Upper lobe of left lung (tissue), 4 donors: ENCODE measurements at regions not wholly inside any gene's neighbourhood (a gene's known extent, or its start where the extent isn't known, plus 50 kb on each side); places are given as distances from the start of the nearest gene placed in this dataset.

Experiments
- EP300 ChIP-seq, 4 donors: sonication (generic); formaldehyde crosslinking; IDR thresholded peaks; one replicate each; pipeline ENCODE4 v1.5.1; 2017; ENCODE audit warnings: antibody characterized with exemption in 4 of 4, control low read depth in 2 of 4
- TF ChIP-seq, protein P1 (sequence below), 6 experiments: fragments of 450-650 bp in 4 of 6; fragments of 200-600 bp in 2 of 6; sonication (generic) in 2 of 6; IDR thresholded peaks; one replicate each; pipeline ENCODE4 v1.5.1; 2016 to 2019; ENCODE audit warnings: antibody characterized with exemption in 6 of 6

- no peak for TF ChIP-seq EP300 (IDR thresholded peaks at IDR 0.05)
- TF ChIP-seq, protein P1, sequence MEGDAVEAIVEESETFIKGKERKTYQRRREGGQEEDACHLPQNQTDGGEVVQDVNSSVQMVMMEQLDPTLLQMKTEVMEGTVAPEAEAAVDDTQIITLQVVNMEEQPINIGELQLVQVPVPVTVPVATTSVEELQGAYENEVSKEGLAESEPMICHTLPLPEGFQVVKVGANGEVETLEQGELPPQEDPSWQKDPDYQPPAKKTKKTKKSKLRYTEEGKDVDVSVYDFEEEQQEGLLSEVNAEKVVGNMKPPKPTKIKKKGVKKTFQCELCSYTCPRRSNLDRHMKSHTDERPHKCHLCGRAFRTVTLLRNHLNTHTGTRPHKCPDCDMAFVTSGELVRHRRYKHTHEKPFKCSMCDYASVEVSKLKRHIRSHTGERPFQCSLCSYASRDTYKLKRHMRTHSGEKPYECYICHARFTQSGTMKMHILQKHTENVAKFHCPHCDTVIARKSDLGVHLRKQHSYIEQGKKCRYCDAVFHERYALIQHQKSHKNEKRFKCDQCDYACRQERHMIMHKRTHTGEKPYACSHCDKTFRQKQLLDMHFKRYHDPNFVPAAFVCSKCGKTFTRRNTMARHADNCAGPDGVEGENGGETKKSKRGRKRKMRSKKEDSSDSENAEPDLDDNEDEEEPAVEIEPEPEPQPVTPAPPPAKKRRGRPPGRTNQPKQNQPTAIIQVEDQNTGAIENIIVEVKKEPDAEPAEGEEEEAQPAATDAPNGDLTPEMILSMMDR (IDR thresholded peaks at IDR 0.05) = no peak
Observed at GRCh38 chr14:87837296-87837695, 155.7 kb downstream of the GALC start.
